Tibial nerve (tissue), 3 donors: ENCODE measurements at regions not wholly inside any gene's neighbourhood (a gene's known extent, or its start where the extent isn't known, plus 50 kb on each side); places are given as distances from the start of the nearest gene placed in this dataset.

ENCODE experiments used
- CTCF ChIP-seq, 5 experiments: fragments of 200-600 bp in 3 of 5; fragments of 450-650 bp in 2 of 5; sonication (generic) in 3 of 5; IDR thresholded peaks; one replicate each; pipeline ENCODE4 v1.5.1; 2016 to 2019; ENCODE audit warnings: antibody characterized with exemption in 5 of 5, mild to moderate bottlenecking in 3 of 5, moderate library complexity in 2 of 5
- POLR2A ChIP-seq, 2 donors: fragments of 450-650 bp; IDR thresholded peaks; one replicate each; pipeline ENCODE4 v1.6.1; 2017; ENCODE audit warnings: antibody characterized with exemption in 2 of 2, mild to moderate bottlenecking in 2 of 2, moderate library complexity in 2 of 2

GRCh38 chr18:76167410-76167809 is 327.6 kb downstream of the ZNF516 start:
- TF ChIP-seq CTCF (IDR thresholded peaks at IDR 0.05): no peak
- no peak for TF ChIP-seq POLR2A (IDR thresholded peaks at IDR 0.05)
